ENCODE measurements at regions not wholly inside any gene's neighbourhood (a gene's known extent, or its start where the extent isn't known, plus 50 kb on each side); places are given as distances from the start of the nearest gene placed in this dataset.
"Not testable (repeated sequence)": the region's sequence is repeated elsewhere in the genome, so short reads cannot be mapped to it uniquely, and the experiment has no call there.

DNA sequence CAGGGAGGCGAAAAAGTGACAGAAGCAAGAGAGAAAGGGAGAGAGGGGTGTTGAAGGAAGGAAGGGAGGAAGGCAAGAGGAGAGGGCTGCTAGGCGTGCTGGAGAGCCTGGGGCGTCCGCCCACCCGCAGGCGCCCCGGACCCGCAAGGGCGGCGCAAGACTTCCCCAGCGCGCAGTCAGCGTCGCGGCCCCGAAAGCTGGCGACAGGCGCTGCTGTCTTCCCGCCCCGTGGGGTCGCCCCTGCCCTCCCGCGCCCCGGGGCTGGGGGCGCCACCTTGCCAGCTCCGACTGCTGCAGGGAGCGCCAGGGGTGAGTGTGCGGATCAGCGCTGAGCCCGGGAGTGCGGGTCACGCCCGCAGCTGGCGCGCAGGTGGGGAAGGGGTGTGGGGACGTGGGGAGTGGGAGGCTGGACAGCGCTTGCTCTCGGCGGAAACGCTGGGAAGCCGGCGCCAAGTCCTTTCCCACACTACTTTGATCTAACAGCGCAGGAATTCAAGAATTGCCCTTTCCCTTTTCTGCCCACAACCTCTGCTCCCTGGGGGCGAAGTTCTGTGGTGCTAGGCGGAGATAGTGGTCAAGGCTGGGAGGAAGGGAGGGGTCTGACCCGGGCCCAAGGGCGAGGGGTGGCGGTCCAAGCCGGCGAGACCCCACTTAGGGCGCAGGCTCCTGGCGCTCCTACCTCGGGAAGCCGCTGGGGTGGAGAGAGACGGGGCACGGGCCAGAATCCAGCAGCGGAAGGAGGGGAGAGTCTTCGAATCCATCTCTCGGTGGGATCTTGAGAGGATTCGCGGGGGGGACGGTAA lies 266.1 kb downstream of the CGGBP1 start, which contains the start of gene HTR1F:
HTR1F (plus strand) TSS at position 173 of the 803 bp plus-strand sequence.
- H3K9me3 ChIP-seq (ENCODE audit: control insufficient read depth, insufficient read depth, low read length): no peaks in the 10 kb centered on the region
- peak within 1 kb of the TSS; percentile 83 for H3K4me3 ChIP-seq (ENCODE audit: low read depth, low read length)
- H3K4me1 ChIP-seq (ENCODE audit: control insufficient read depth, insufficient read depth, low read length): peaks cover 1% of the 10 kb centered on the region
- H3K36me3 ChIP-seq (ENCODE audit: control insufficient read depth, insufficient read depth, low read length): no peaks in the 10 kb centered on the region
- peak within 1 kb of the TSS; percentile 58 for H3K9ac ChIP-seq (ENCODE audit: low read depth, low read length)
- peaks cover 37% of the 10 kb centered on the region for H3K27me3 ChIP-seq (ENCODE audit: control insufficient read depth, insufficient read depth, low read length)

DNA sequence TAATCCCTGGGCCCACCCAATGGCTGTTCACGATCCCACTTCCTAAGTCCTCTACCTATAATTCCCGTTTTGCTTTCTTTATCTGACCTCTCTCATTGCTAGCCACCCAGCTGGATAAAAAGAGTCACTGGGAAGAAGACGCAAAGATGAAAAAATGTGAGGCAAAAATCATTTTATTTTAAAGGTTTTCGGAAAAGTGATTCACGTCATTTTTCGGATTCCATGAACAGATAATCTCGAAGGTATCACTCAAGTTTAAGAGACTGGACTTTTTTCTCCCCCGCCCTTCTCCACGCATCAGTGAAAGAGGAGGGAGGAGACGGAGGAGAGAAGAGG lies 266.6 kb downstream of the CGGBP1 start:
- Histone ChIP-seq H3K27me3 (ENCODE audit: control insufficient read depth, insufficient read depth, low read length) (peaks cover 37% of the 10 kb centered on the region), H3K36me3 (ENCODE audit: control insufficient read depth, insufficient read depth, low read length) (no peaks in the 10 kb centered on the region), H3K9me3 (ENCODE audit: control insufficient read depth, insufficient read depth, low read length) (no peaks in the 10 kb centered on the region), H3K4me1 (ENCODE audit: control insufficient read depth, insufficient read depth, low read length) (peaks cover 4% of the 10 kb centered on the region), H3K4me3 (ENCODE audit: low read depth, low read length) (peak overlapping the region; percentile 83), H3K9ac (ENCODE audit: low read depth, low read length) (no peak overlapping the region)

DNA sequence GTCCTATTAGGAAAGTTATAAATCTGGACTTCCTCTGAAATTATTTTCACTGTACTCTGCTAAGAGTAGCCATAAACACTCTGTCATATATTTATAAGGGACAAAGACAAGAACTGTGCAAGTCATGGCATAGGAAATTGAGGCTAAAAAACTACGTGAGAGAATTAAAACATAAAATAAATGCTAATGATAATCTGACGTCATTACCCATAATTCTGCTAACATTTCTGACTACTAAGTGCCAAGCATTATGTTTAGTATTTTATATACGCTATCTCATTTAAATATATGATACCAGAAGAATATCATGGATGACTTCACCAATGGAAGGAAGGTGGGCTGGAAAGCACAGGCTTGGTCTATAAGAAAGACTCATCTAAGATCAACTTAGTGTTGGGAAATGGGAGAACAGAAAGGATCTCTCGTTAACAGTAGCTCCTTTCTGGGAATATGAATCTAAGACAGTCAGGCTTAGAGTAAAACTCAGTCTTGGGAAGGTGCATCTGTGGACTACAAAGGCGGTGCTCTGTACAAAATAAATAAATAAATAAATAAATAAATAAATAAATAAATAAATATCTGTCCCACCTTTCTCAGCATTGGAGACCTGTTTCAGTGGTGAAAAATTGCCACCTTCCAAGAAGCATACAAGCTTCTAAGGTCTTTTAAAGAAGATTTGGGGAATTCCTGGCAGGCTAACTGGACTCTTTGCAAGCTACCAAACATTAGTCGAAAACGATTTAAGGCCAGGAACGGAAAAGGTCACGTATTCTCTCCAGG lies 267.4 kb downstream of the CGGBP1 start:
- Histone ChIP-seq H3K9ac (ENCODE audit: low read depth, low read length) (no peak overlapping the region), H3K9me3 (ENCODE audit: control insufficient read depth, insufficient read depth, low read length) (no peaks in the 10 kb centered on the region), H3K4me1 (ENCODE audit: control insufficient read depth, insufficient read depth, low read length) (peaks cover 4% of the 10 kb centered on the region), H3K36me3 (ENCODE audit: control insufficient read depth, insufficient read depth, low read length) (no peaks in the 10 kb centered on the region), H3K4me3 (ENCODE audit: low read depth, low read length) (peak overlapping the region; percentile 83), H3K27me3 (ENCODE audit: control insufficient read depth, insufficient read depth, low read length) (peaks cover 37% of the 10 kb centered on the region)

DNA sequence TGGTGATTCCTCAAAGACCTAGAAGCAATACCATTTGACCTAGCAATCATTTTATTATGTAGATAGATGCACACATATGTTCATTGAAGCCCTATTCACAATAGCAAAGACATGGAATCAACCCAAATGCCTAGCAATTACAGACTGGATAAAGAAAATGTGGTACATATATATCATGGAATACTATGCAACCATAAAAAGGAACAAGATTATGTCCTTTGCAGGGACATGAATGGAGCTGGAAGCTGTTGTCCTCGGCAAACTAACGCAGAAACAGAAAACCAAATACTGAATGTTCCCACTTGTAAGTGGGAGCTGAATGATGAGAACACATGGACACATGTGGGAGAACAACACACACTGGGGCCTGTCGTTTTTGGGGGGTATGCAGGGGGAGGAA lies 269.8 kb downstream of the CGGBP1 start:
- not testable (repeated sequence) for H3K36me3 ChIP-seq (ENCODE audit: control insufficient read depth, insufficient read depth, low read length); H3K9ac ChIP-seq (ENCODE audit: low read depth, low read length); H3K4me1 ChIP-seq (ENCODE audit: control insufficient read depth, insufficient read depth, low read length); H3K4me3 ChIP-seq (ENCODE audit: low read depth, low read length); H3K9me3 ChIP-seq (ENCODE audit: control insufficient read depth, insufficient read depth, low read length)
- peaks cover 27% of the 10 kb centered on the region for H3K27me3 ChIP-seq (ENCODE audit: control insufficient read depth, insufficient read depth, low read length)

DNA sequence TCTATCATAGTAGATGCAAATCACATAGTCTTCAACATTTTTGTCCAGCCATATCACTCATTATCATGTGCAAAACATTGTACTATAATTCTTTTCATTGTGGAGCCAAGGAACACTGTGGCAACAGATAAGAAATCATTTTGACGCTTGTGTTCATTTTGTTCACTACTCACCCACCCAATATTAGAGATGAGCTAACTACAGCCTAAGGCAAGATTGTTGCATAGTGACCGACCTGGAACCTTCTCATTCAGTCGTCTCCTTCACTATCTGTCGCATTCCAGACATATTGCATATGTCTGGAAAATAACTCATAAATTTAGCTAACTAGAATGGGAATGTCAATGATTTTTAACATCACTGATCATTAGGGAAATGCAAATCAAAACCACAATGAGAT lies 270.3 kb downstream of the CGGBP1 start:
- Histone ChIP-seq H3K9ac (ENCODE audit: low read depth, low read length) (no peak overlapping the region), H3K4me1 (ENCODE audit: control insufficient read depth, insufficient read depth, low read length) (peaks cover 4% of the 10 kb centered on the region), H3K27me3 (ENCODE audit: control insufficient read depth, insufficient read depth, low read length) (peaks cover 21% of the 10 kb centered on the region), H3K4me3 (ENCODE audit: low read depth, low read length) (no peak overlapping the region), H3K9me3 (ENCODE audit: control insufficient read depth, insufficient read depth, low read length) (no peaks in the 10 kb centered on the region), H3K36me3 (ENCODE audit: control insufficient read depth, insufficient read depth, low read length) (no peaks in the 10 kb centered on the region)

DNA sequence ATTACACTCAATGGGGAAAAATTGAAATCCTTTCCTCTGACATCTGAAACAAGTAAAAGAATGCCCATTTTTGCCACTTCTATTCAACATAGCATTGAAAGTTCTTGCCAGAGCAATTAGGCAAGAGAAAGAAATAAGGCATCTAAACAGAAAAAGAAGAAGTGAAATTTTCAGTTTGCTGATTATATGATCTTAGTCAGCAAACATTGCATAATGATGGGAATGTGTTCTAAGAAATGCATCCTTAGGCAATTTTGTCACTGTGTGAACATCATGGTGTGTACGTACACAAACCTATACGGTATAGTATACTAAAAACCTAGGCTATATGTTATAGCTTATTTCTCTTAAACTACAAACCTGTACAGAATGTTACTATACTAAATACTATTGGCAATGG lies 278.0 kb downstream of the CGGBP1 start:
- Histone ChIP-seq H3K4me3 (ENCODE audit: low read depth, low read length) (no peak overlapping the region), H3K9ac (ENCODE audit: low read depth, low read length) (no peak overlapping the region), H3K9me3 (ENCODE audit: control insufficient read depth, insufficient read depth, low read length) (no peaks in the 10 kb centered on the region), H3K4me1 (ENCODE audit: control insufficient read depth, insufficient read depth, low read length) (no peaks in the 10 kb centered on the region), H3K36me3 (ENCODE audit: control insufficient read depth, insufficient read depth, low read length) (no peaks in the 10 kb centered on the region), H3K27me3 (ENCODE audit: control insufficient read depth, insufficient read depth, low read length) (no peaks in the 10 kb centered on the region)

DNA sequence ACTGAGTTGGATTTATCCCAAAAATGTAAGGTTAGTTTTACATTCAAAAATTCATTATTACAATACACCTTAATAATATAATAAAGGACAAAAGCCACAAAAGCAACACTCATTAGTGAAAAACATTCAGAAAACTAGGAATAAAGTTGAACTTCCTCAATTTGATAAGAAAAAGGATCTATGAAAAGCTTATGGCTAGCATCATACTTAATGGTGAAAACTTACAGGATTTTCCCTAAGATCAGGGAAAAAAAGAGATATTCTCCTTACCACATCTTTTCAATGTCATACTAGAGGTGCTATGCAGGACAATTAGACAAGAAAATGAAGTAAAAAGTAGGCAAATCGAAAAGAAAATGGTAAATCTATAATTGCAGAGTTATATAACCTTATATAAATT lies 279.9 kb downstream of the CGGBP1 start:
- Histone ChIP-seq H3K9ac (ENCODE audit: low read depth, low read length) (no peak overlapping the region), H3K27me3 (ENCODE audit: control insufficient read depth, insufficient read depth, low read length) (no peaks in the 10 kb centered on the region), H3K9me3 (ENCODE audit: control insufficient read depth, insufficient read depth, low read length) (no peaks in the 10 kb centered on the region), H3K4me1 (ENCODE audit: control insufficient read depth, insufficient read depth, low read length) (no peaks in the 10 kb centered on the region), H3K36me3 (ENCODE audit: control insufficient read depth, insufficient read depth, low read length) (no peaks in the 10 kb centered on the region), H3K4me3 (ENCODE audit: low read depth, low read length) (no peak overlapping the region)

DNA sequence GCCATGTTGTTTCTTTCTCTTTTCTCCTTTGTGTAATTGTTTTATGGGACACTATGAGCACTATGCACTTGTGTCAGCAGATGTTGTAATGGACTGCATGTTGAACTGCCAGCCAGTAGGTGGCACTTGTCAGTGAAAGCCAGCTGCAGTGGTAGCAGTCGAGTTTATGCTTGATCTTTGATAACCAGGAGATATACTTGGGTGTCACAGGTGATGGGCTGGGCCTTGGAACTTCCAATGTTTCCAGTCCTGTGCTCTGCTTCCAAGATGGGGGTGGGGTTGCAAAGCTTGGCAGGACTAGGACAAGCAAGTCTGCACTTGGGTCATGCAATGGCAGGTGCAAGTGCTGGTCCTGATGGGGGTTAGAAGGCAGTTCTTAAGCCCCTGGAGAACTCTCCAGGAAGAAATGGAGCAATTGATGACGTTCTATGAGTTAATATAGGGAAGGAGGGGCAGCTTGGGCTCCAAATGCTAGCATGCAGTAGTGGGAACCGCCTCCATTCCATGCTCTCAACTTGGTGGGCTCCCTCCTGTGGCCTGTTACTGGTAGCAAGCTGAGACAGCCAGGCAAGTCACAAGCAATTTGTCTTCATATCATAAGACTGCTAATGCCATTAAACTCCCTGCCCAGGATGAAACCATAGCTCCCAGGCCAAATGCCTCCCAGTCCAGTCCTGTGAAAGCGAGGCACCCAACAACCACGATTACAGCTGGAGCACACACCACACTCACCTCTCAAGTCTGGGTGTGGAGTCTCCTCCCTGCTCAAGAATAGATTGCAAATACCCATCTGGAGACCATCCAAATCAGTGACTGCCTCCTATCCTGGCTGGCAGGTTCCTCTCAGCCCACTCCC lies 287.2 kb downstream of the CGGBP1 start:
- H3K4me3 ChIP-seq (ENCODE audit: low read depth, low read length): no peak overlapping the region
- no peaks in the 10 kb centered on the region for H3K9me3 ChIP-seq (ENCODE audit: control insufficient read depth, insufficient read depth, low read length)
- no peak overlapping the region for H3K9ac ChIP-seq (ENCODE audit: low read depth, low read length)
- H3K27me3 ChIP-seq (ENCODE audit: control insufficient read depth, insufficient read depth, low read length): no peaks in the 10 kb centered on the region
- no peaks in the 10 kb centered on the region for H3K4me1 ChIP-seq (ENCODE audit: control insufficient read depth, insufficient read depth, low read length)
- H3K36me3 ChIP-seq (ENCODE audit: control insufficient read depth, insufficient read depth, low read length): no peaks in the 10 kb centered on the region

DNA sequence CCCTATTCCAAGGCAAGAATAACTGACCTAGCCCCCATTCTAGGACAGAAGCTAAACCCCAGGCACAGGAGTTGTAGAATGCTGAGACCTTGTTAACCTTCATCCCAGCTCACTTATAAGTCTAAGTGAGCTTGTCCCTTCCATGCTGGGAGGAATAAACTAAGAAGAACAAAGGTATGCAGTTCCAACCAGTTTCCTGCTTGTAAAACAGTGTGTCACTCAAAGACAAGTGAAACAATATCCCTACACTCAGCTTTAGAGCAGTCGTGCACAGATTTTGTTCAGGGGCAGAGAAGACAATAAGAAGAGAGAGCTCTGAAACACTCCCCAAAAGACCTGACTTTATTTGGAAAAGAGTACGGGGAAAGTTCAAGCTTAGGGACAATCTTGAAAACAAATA lies 292.1 kb downstream of the CGGBP1 start:
- H3K9ac ChIP-seq (ENCODE audit: low read depth, low read length): no peak overlapping the region
- no peak overlapping the region for H3K4me3 ChIP-seq (ENCODE audit: low read depth, low read length)
- H3K4me1 ChIP-seq (ENCODE audit: control insufficient read depth, insufficient read depth, low read length): no peaks in the 10 kb centered on the region
- H3K27me3 ChIP-seq (ENCODE audit: control insufficient read depth, insufficient read depth, low read length): no peaks in the 10 kb centered on the region
- H3K9me3 ChIP-seq (ENCODE audit: control insufficient read depth, insufficient read depth, low read length): no peaks in the 10 kb centered on the region
- no peaks in the 10 kb centered on the region for H3K36me3 ChIP-seq (ENCODE audit: control insufficient read depth, insufficient read depth, low read length)

DNA sequence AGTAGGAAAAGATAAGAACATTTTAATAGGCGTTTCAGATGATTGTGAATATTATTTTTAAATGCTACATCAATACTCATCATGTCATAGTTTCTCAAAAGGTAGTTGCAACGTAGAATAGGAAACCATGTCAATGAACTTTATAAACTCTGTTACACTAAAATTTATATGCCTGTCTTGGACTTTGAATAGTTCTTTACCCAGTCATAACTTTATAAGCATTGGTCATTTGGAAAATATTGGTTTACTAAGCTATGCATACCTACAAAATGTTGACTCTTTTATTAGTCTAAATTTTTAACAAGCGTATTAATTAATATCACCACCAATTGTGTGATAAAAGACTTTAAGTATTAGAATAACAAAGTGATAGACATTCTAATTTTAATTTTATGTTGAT lies 293.5 kb downstream of the CGGBP1 start:
- Histone ChIP-seq H3K9me3 (ENCODE audit: control insufficient read depth, insufficient read depth, low read length) (no peaks in the 10 kb centered on the region), H3K9ac (ENCODE audit: low read depth, low read length) (no peak overlapping the region), H3K4me3 (ENCODE audit: low read depth, low read length) (no peak overlapping the region), H3K4me1 (ENCODE audit: control insufficient read depth, insufficient read depth, low read length) (no peaks in the 10 kb centered on the region), H3K27me3 (ENCODE audit: control insufficient read depth, insufficient read depth, low read length) (no peaks in the 10 kb centered on the region), H3K36me3 (ENCODE audit: control insufficient read depth, insufficient read depth, low read length) (no peaks in the 10 kb centered on the region)

DNA sequence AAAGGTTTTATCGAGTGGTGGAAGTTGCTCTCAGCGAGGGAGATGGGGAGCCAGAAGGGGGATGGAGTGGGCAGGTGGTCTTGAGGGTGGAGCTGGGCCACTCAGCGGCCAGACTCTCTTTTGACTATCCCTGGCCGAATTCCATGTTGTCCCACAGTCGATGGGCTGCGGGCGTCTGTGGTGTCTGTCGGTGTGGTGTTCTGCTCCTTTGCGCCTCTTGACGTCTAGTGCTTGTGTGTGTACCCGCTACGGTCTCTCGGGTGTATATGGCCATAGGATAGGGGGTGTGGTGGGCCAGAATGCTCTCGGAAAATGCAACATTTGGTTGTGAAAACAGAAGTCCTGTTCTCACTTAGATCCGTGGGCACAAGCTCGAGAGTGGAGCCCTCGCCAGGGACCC lies 297.0 kb downstream of the CGGBP1 start:
- Histone ChIP-seq H3K9ac (ENCODE audit: low read depth, low read length) (no peak overlapping the region), H3K4me1 (ENCODE audit: control insufficient read depth, insufficient read depth, low read length) (no peaks in the 10 kb centered on the region), H3K9me3 (ENCODE audit: control insufficient read depth, insufficient read depth, low read length) (no peaks in the 10 kb centered on the region), H3K4me3 (ENCODE audit: low read depth, low read length) (no peak overlapping the region), H3K27me3 (ENCODE audit: control insufficient read depth, insufficient read depth, low read length) (no peaks in the 10 kb centered on the region), H3K36me3 (ENCODE audit: control insufficient read depth, insufficient read depth, low read length) (no peaks in the 10 kb centered on the region)

All from iPS-15b (cell line).